HEK293T (cell line): ENCODE measurements at regions not wholly inside any gene's neighbourhood (a gene's known extent, or its start where the extent isn't known, plus 50 kb on each side); places are given as distances from the start of the nearest gene placed in this dataset.

Source experiments
- CTCF ChIA-PET: fragments of 350-600 bp; formaldehyde crosslinking; extraction: SDS; loops from one replicate; lab custom pipeline; 2021; ENCODE audit warnings: antibody characterized with exemption, inconsistent platforms; lab: Yijun Ruan, JAX
- POLR2A ChIA-PET: fragments of 350-600 bp; formaldehyde crosslinking; extraction: SDS; loops from one replicate; lab custom pipeline; 2020; ENCODE audit warnings: antibody characterized with exemption, inconsistent platforms; lab: Yijun Ruan, JAX
- DNase-seq: peaks from one replicate; pipeline ENCODE4 v3.0.0; 2012; ENCODE audit warnings: mixed read lengths; ENCODE audit errors: extremely low spot score
- ARNT ChIP-seq: fragments of 450-650 bp; IDR thresholded peaks from 2 replicates; pipeline ENCODE4 v1.6.1; 2017; ENCODE audit warnings: mild to moderate bottlenecking
- BHLHE40 ChIP-seq: fragments of 450-650 bp; IDR thresholded peaks from 2 replicates; pipeline ENCODE4 v1.6.1; 2016; ENCODE audit warnings: mild to moderate bottlenecking, moderate library complexity, borderline replicate concordance
- CTBP1 ChIP-seq: fragments of 450-650 bp; IDR thresholded peaks from 2 replicates; pipeline ENCODE4 v1.6.1; 2016; ENCODE audit warnings: borderline replicate concordance
- ELF4 ChIP-seq: fragments of 450-650 bp; IDR thresholded peaks from 2 replicates; pipeline ENCODE4 v1.6.1; 2017; ENCODE audit warnings: antibody characterized with exemption
- FOXA1 ChIP-seq: fragments of 450-650 bp; IDR thresholded peaks from 2 replicates; pipeline ENCODE4 v1.6.1; 2016; ENCODE audit warnings: mild to moderate bottlenecking
- FOXK2 ChIP-seq: fragments of 450-650 bp; IDR thresholded peaks from 2 replicates; pipeline ENCODE4 v1.6.1; 2016; ENCODE audit warnings: mild to moderate bottlenecking
- FOXM1 ChIP-seq: fragments of 450-650 bp; IDR thresholded peaks from 2 replicates; pipeline ENCODE4 v1.6.1; 2017; ENCODE audit warnings: mild to moderate bottlenecking, borderline replicate concordance
- HDGF ChIP-seq: fragments of 450-650 bp; IDR thresholded peaks from 2 replicates; pipeline ENCODE4 v1.6.1; 2017; ENCODE audit warnings: antibody characterized with exemption, borderline replicate concordance
- L3MBTL2 ChIP-seq: fragments of 450-650 bp; conservative IDR thresholded peaks from 2 replicates; pipeline ENCODE4 v1.6.1; 2016; ENCODE audit warnings: mild to moderate bottlenecking
- LEF1 ChIP-seq: fragments of 450-650 bp; IDR thresholded peaks from 2 replicates; pipeline ENCODE4 v1.6.1; 2017; ENCODE audit warnings: mild to moderate bottlenecking, borderline replicate concordance
- NFRKB ChIP-seq: fragments of 450-650 bp; IDR thresholded peaks from 2 replicates; pipeline ENCODE4 v1.6.1; 2016; ENCODE audit warnings: mild to moderate bottlenecking, moderate library complexity
- PKNOX1 ChIP-seq: fragments of 450-650 bp; IDR thresholded peaks from 2 replicates; pipeline ENCODE4 v1.6.1; 2016
- SP1 ChIP-seq: fragments of 450-650 bp; IDR thresholded peaks from 2 replicates; pipeline ENCODE4 v1.6.1; 2017
- SUZ12 ChIP-seq: fragments of 450-650 bp; IDR thresholded peaks from 2 replicates; pipeline ENCODE4 v1.6.1; 2016; ENCODE audit warnings: mild to moderate bottlenecking
- TARDBP ChIP-seq: fragments of 450-650 bp; IDR thresholded peaks from 2 replicates; pipeline ENCODE4 v1.6.1; 2016
- ZNF384 ChIP-seq: fragments of 450-650 bp; IDR thresholded peaks from 2 replicates; pipeline ENCODE4 v1.6.1; 2016

DNA sequence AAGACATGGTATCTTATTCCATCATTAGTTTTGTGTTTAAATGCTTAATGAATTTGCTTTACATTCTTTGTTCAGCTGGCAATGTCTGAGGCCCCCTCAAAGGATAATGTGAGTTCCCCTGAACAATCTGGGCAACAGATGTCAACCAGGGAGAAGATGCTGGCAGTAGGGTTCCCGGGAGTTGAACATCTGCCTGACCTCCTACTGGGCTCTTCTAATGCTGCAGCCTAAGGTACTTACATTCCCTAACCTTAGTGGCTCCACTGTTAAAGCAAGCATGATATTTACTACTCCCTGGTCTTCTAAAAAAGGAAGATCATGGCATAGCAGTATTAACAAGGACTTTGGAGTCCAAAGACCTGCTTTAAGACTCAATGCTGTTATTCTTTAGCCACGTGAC lies 574.9 kb upstream of the NR5A2 start:
- DNase-seq = no peak

GRCh38 chr1:199453723-199454122 lies 573.8 kb upstream of the NR5A2 start:
- CTCF ChIA-PET = no interaction called here

More for the DNA sequence above, 574.9 kb upstream of the NR5A2 start:
- no peak for TF ChIP-seq SP1
- no peak for TF ChIP-seq ZNF384
- CTCF ChIA-PET = no interaction called here
- POLR2A ChIA-PET = no interaction called here

DNA sequence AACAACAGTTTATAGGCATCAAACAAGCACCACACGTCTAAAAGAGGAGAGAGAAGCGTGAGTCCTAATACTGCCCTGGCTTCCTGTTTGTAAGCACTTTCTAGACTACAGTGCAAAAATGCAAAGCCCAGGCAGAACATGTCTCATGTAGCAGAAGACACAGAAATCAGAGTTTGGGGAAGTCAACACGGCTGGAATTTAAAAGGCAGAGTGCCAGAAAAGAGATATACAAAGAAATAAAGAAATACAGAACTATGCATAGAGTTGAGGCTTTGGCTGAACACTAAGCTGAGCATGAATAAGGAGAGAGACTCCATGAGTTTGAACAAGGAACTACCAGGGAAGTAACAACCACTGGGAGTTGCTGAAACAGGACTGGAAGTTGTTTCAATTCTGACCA lies 566.6 kb upstream of the NR5A2 start:
- POLR2A ChIA-PET = no interaction called here
- no peak for TF ChIP-seq NFRKB
- TF ChIP-seq TARDBP = no peak
- no peak for TF ChIP-seq SUZ12
- TF ChIP-seq L3MBTL2 = no peak
- CTCF ChIA-PET = interaction anchor here (0.6 kb wide), 1 partner anchor 843 kb away, joined by 3 read pairs; no protein-coding TSS in a partner anchor
- no peak for DNase-seq

More at GRCh38 chr1:199453723-199454122, 573.8 kb upstream of the NR5A2 start:
- TF ChIP-seq ARNT (no peak), CTBP1 (no peak), L3MBTL2 (no peak), SUZ12 (no peak), FOXK2 (no peak), ZNF384 (no peak), NFRKB (no peak), TARDBP (no peak), SP1 (no peak), BHLHE40 (no peak), LEF1 (no peak), FOXA1 (no peak), HDGF (no peak), FOXM1 (no peak), PKNOX1 (no peak), ELF4 (no peak)
- POLR2A ChIA-PET = no interaction called here
- DNase-seq = no peak

GRCh38 chr1:199463521-199464127 lies 563.9 kb upstream of the NR5A2 start:
- peak; percentile 63 for DNase-seq
- no peak for TF ChIP-seq LEF1
- no peak for TF ChIP-seq ZNF384
- TF ChIP-seq ELF4 = no peak
- TF ChIP-seq TARDBP = no peak
- TF ChIP-seq BHLHE40 = no peak
- no peak for TF ChIP-seq FOXA1
- no peak for TF ChIP-seq HDGF
- no peak for TF ChIP-seq ARNT
- TF ChIP-seq NFRKB = no peak
- TF ChIP-seq FOXK2 = no peak
- TF ChIP-seq SUZ12 = no peak
- TF ChIP-seq L3MBTL2 = no peak
- no peak for TF ChIP-seq SP1
- POLR2A ChIA-PET = no interaction called here
- CTCF ChIA-PET = interaction anchor here (0.9 kb wide), 1 partner anchor 691 kb away, joined by 7 read pairs; no protein-coding TSS in a partner anchor

DNA sequence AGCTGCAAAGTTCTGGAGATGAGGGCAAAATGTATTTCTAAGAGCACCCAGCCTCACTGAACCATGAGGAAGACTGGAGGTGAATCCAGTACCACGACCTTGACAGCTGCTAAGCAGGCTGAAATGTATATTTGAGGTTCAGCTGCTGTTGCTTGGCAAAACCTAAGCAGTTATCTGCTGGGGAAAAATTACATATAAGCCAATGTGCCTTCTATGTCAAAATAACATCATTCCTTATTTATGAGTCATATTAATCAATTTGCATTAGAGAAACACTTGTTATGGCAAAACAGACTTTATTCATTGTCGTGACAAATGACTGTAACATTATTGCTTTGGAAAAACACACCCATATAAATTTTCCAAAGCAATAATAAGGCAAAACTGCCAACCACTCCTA lies 560.5 kb upstream of the NR5A2 start:
- DNase-seq = no peak

GRCh38 chr1:199472018-199472417 lies 555.5 kb upstream of the NR5A2 start:
- no peak for DNase-seq
- POLR2A ChIA-PET = no interaction called here
- TF ChIP-seq CTBP1 = no peak
- no peak for TF ChIP-seq NFRKB
- TF ChIP-seq LEF1 = no peak
- no peak for TF ChIP-seq FOXK2
- TF ChIP-seq HDGF = no peak
- TF ChIP-seq BHLHE40 = no peak
- TF ChIP-seq FOXM1 = no peak
- TF ChIP-seq ZNF384 = no peak
- TF ChIP-seq SP1 = no peak
- no peak for TF ChIP-seq SUZ12
- CTCF ChIA-PET = no interaction called here

More for the DNA sequence above, 560.5 kb upstream of the NR5A2 start:
- CTCF ChIA-PET = no interaction called here
- POLR2A ChIA-PET = no interaction called here
- TF ChIP-seq TARDBP (no peak), FOXK2 (no peak), ELF4 (no peak), LEF1 (no peak), SP1 (no peak), L3MBTL2 (no peak), FOXM1 (no peak), ARNT (no peak), CTBP1 (no peak), HDGF (no peak), SUZ12 (no peak), PKNOX1 (no peak)

DNA sequence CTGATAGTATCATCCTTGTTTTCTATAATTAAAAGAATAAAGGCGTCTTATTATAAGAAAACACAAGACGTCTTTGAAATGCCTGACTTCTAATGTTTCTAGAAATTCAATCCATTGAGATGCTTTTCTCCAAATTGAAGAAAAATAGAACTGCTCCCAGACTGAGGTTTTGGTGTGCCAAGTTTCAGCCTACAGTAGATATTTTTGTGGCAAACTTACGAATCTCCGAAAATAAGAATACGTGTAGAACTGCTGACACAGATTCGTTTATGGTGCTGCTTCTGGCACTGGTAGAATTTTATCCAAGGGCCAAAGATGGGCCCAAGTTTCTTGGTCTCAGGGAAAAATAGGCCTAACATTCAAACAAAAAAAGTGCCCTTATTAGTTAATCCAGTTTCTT lies 554.5 kb upstream of the NR5A2 start:
- TF ChIP-seq FOXA1 = no peak
- no peak for TF ChIP-seq FOXM1
- no peak for TF ChIP-seq PKNOX1
- no peak for TF ChIP-seq FOXK2
- TF ChIP-seq ARNT = no peak
- no peak for TF ChIP-seq TARDBP
- TF ChIP-seq ELF4 = no peak
- TF ChIP-seq HDGF = no peak
- no peak for TF ChIP-seq LEF1
- TF ChIP-seq SUZ12 = no peak
- no peak for TF ChIP-seq NFRKB
- no peak for TF ChIP-seq ZNF384
- TF ChIP-seq CTBP1 = no peak
- TF ChIP-seq L3MBTL2 = no peak
- no peak for TF ChIP-seq SP1
- TF ChIP-seq BHLHE40 = no peak
- CTCF ChIA-PET = no interaction called here
- POLR2A ChIA-PET = no interaction called here
- DNase-seq = no peak
